B cell (primary cell): ENCODE measurements at regions not wholly inside any gene's neighbourhood (a gene's known extent, or its start where the extent isn't known, plus 50 kb on each side); places are given as distances from the start of the nearest gene placed in this dataset.

Experiments used
- ATAC-seq: fragments of 200-7000 bp; cut with Tn5 transposase; one replicate; pipeline ENCODE4 v1.10.0; 2021; ENCODE audit warnings: low read depth, mild to moderate bottlenecking, moderate number of reproducible peaks, moderate library complexity
- CTCF ChIA-PET: fragments of 350-600 bp; sonication (Branson Sonifier 250); formaldehyde crosslinking; loops from one replicate; lab custom pipeline; 2021; ENCODE audit warnings: antibody characterized with exemption, inconsistent platforms; lab: Charles Lee
- POLR2A ChIA-PET: fragments of 350-600 bp; sonication (Branson Sonifier 250); formaldehyde crosslinking; loops from one replicate; lab custom pipeline; 2021; ENCODE audit warnings: antibody characterized with exemption; lab: Charles Lee
- DNase-seq: peaks from one replicate; pipeline ENCODE4 v3.0.0; 2013
- H2AFZ ChIP-seq: 2 replicates; pipeline ENCODE4 v1.6.1; 2012; ENCODE audit warnings: mild to moderate bottlenecking, low read depth, low read length; ENCODE audit not compliant: insufficient read depth, poor library complexity, severe bottlenecking
- H3K27ac ChIP-seq, 2 donors: 1 replicate in 1 of 2; 2 replicates in 1 of 2; pipeline ENCODE4 v1.5.1; 2012 to 2013; ENCODE audit warnings: low read length in 2 of 2, mild to moderate bottlenecking in 2 of 2, moderate library complexity in 1 of 2
- H3K27me3 ChIP-seq, 4 experiments: fragments of 200-600 bp in 1 of 4; sonication (generic) in 1 of 4; replicated peaks in 1 of 4; 1 replicate in 2 of 4; 2 replicates in 2 of 4; pipeline versions ENCODE4 v1.6.1 to v1.7.0; 2013 to 2016; ENCODE audit warnings: low read length in 3 of 4, mild to moderate bottlenecking in 2 of 4, mixed read lengths in 1 of 4, moderate library complexity in 1 of 4; ENCODE audit not compliant: insufficient read depth in 4 of 4, control insufficient read depth in 3 of 4; ENCODE audit errors: control extremely low read depth in 1 of 4
- H3K36me3 ChIP-seq, 2 experiments: replicated peaks in 1 of 2; 1 replicate in 1 of 2; 2 replicates in 1 of 2; pipeline versions ENCODE4 v1.6.1 to v1.7.1; 2013; ENCODE audit warnings: low read length in 1 of 2; ENCODE audit not compliant: insufficient read depth in 2 of 2, control insufficient read depth in 1 of 2; ENCODE audit errors: control extremely low read depth in 1 of 2, extremely low read depth in 1 of 2
- H3K4me1 ChIP-seq, 2 donors: fragments of 200-600 bp in 1 of 2; sonication (generic) in 1 of 2; 1 replicate in 1 of 2; 2 replicates in 1 of 2; pipeline versions ENCODE4 v1.5.1 to v1.6.1; 2013 to 2017; ENCODE audit warnings: low read length in 2 of 2; ENCODE audit not compliant: control insufficient read depth in 2 of 2, insufficient read depth in 2 of 2
- H3K4me2 ChIP-seq: replicated peaks from 2 replicates; pipeline ENCODE3; 2012; ENCODE audit warnings: mild to moderate bottlenecking, low read depth, low read length; ENCODE audit not compliant: poor library complexity, severe bottlenecking
- H3K4me3 ChIP-seq, 5 experiments: fragments of 200-600 bp in 1 of 5; sonication (generic) in 1 of 5; 1 replicate in 3 of 5; 2 replicates in 2 of 5; pipeline versions ENCODE4 v1.5.1 to v1.7.0; 2011 to 2016; ENCODE audit warnings: low read length in 4 of 5, mild to moderate bottlenecking in 4 of 5, low read depth in 2 of 5, control low read depth in 1 of 5, moderate library complexity in 1 of 5; ENCODE audit not compliant: insufficient read depth in 1 of 5; ENCODE audit errors: control extremely low read depth in 1 of 5, extremely low read depth in 1 of 5
- H3K79me2 ChIP-seq: fragments of 200-600 bp; sonication (generic); one replicate; pipeline ENCODE4 v1.6.0; 2016; ENCODE audit warnings: low read length; ENCODE audit not compliant: control insufficient read depth, insufficient read depth
- H3K9ac ChIP-seq: fragments of 200-600 bp; sonication (generic); 2 replicates; pipeline ENCODE4 v1.6.1; 2017; ENCODE audit warnings: mild to moderate bottlenecking, low read length, moderate library complexity
- H3K9me3 ChIP-seq, 3 donors: one replicate each; pipeline versions ENCODE4 v1.6.1 to v1.7.1; 2013; ENCODE audit warnings: low read length in 2 of 3; ENCODE audit not compliant: control insufficient read depth in 2 of 3, insufficient read depth in 1 of 3; ENCODE audit errors: control extremely low read depth in 1 of 3
- H4K20me1 ChIP-seq: 2 replicates; pipeline ENCODE4 v1.6.0; 2012; ENCODE audit warnings: mild to moderate bottlenecking, low read length; ENCODE audit not compliant: insufficient read depth, control insufficient read depth, poor library complexity, severe bottlenecking
- H3K27ac Mint-ChIP-seq: one replicate; pipeline ENCODE4 v1.8.0; 2021; ENCODE audit warnings: mixed read lengths
- H3K27me3 Mint-ChIP-seq: one replicate; pipeline ENCODE4 v1.8.0; 2021; ENCODE audit warnings: mixed read lengths
- H3K4me1 Mint-ChIP-seq: one replicate; pipeline ENCODE4 v1.8.0; 2021; ENCODE audit warnings: mixed read lengths
- H3K4me3 Mint-ChIP-seq: one replicate; pipeline ENCODE4 v1.8.0; 2021; ENCODE audit warnings: mixed read lengths
- H3K9me3 Mint-ChIP-seq: one replicate; pipeline ENCODE4 v1.8.0; 2022; ENCODE audit warnings: mixed read lengths; ENCODE audit not compliant: insufficient read depth
- CTCF ChIP-seq: fragments of 200-600 bp; IDR thresholded peaks from one replicate; pipeline ENCODE4 v1.8.0; 2022; ENCODE audit warnings: antibody characterized with exemption, mild to moderate bottlenecking
- EZH2 ChIP-seq: IDR thresholded peaks from 2 replicates; pipeline ENCODE4 v1.6.1; 2012; ENCODE audit warnings: borderline replicate concordance, low read depth, mild to moderate bottlenecking, moderate library complexity, low read length; ENCODE audit not compliant: insufficient read depth, poor library complexity, severe bottlenecking
- WGBS: methylation state at CpG from one replicate; pipeline ENCODE4 v1.1.5; 2013; ENCODE audit warnings: missing lambda C conversion rate; ENCODE audit not compliant: insufficient coverage; 5-methylcytosine and 5-hydroxymethylcytosine counted together
- intact Hi-C: fragments of 100-400 bp; cut with micrococcal nuclease; formaldehyde crosslinking; loops from one replicate; pipeline ENCODE4 v1.10.0; 2022

- intact Hi-C loops, result no loop called here
- Mint-ChIP-seq H3K27ac (no peak overlapping the region), H3K27me3 (no peaks in the 10 kb centered on the region), H3K9me3 (no peaks in the 10 kb centered on the region), H3K4me1 (no peaks in the 10 kb centered on the region), H3K4me3 (no peak overlapping the region)
- no peak overlapping the region for H3K9ac ChIP-seq
- no peaks in the 10 kb centered on the region for H4K20me1 ChIP-seq
- ATAC-seq, result no peak
- H3K9me3 ChIP-seq, result no peaks in the 10 kb centered on the region
- WGBS, result no CpG with 5 or more reads among the region's 6 CpGs
- DNase-seq, result no peak
- no peaks in the 10 kb centered on the region for H3K79me2 ChIP-seq
- TF ChIP-seq EZH2, result no peak
- TF ChIP-seq CTCF, result no peak
- H3K27ac ChIP-seq, result no peak overlapping the region
- no peaks in the 10 kb centered on the region for H3K27me3 ChIP-seq
- H2AFZ ChIP-seq, result no peak overlapping the region
- CTCF ChIA-PET, result no interaction called here
- no peaks in the 10 kb centered on the region for H3K36me3 ChIP-seq
- no peaks in the 10 kb centered on the region for H3K4me1 ChIP-seq
- POLR2A ChIA-PET, result no interaction called here
- no peak overlapping the region for H3K4me3 ChIP-seq
- no peak overlapping the region for H3K4me2 ChIP-seq
Measured at GRCh38 chr4:181752516-181752915, 490.7 kb upstream of the TENM3 start.

GRCh38 chr4:181753207-181753606 is 490.0 kb upstream of the TENM3 start:
- no CpG with 5 or more reads among the region's 4 CpGs for WGBS
- no peak for ATAC-seq
- no peak overlapping the region for H3K4me3 ChIP-seq
- H3K36me3 ChIP-seq, result no peaks in the 10 kb centered on the region
- ChIA-PET POLR2A (no interaction called here), CTCF (no interaction called here)
- no peak overlapping the region for H3K27ac ChIP-seq
- no peak overlapping the region for H3K4me2 ChIP-seq
- H3K9ac ChIP-seq, result no peak overlapping the region
- TF ChIP-seq EZH2, result no peak
- no peak for TF ChIP-seq CTCF
- H3K27ac Mint-ChIP-seq, result no peak overlapping the region
- H3K27me3 ChIP-seq, result no peaks in the 10 kb centered on the region
- no peaks in the 10 kb centered on the region for H3K9me3 ChIP-seq
- no peaks in the 10 kb centered on the region for H3K4me1 ChIP-seq
- H3K79me2 ChIP-seq, result no peaks in the 10 kb centered on the region
- H3K4me3 Mint-ChIP-seq, result no peak overlapping the region
- intact Hi-C loops, result no loop called here
- H3K9me3 Mint-ChIP-seq, result no peaks in the 10 kb centered on the region
- no peak overlapping the region for H2AFZ ChIP-seq
- H4K20me1 ChIP-seq, result no peaks in the 10 kb centered on the region
- no peak for DNase-seq
- H3K4me1 Mint-ChIP-seq, result no peaks in the 10 kb centered on the region
- no peaks in the 10 kb centered on the region for H3K27me3 Mint-ChIP-seq
